SK-N-SH treated with all-trans-retinoic acid at 6 μM for 48 hours (cell line): ENCODE measurements at regions not wholly inside any gene's neighbourhood (a gene's known extent, or its start where the extent isn't known, plus 50 kb on each side); places are given as distances from the start of the nearest gene placed in this dataset.

Experiments used
- ATAC-seq: fragments of 200-7000 bp; cut with Tn5 transposase; 3 replicates; pipeline ENCODE4 v1.9.1; 2020; ENCODE audit warnings: mild to moderate bottlenecking, moderate library complexity
- BACH2 ChIP-seq: fragments of 250-450 bp; sonication (Bioruptor Pico); IDR thresholded peaks from 2 replicates; pipeline ENCODE4 v1.9.0; 2021; ENCODE audit warnings: mild to moderate bottlenecking, borderline replicate concordance
- CSDC2 ChIP-seq: fragments of 250-450 bp; sonication (Bioruptor Pico); IDR thresholded peaks from 2 replicates; pipeline ENCODE4 v1.5.0; 2020; ENCODE audit warnings: mild to moderate bottlenecking, moderate library complexity
- ESRRG ChIP-seq: fragments of 250-450 bp; sonication (Bioruptor Pico); IDR thresholded peaks from 2 replicates; pipeline ENCODE4 v1.6.1; 2021; ENCODE audit warnings: mild to moderate bottlenecking
- GLIS3 ChIP-seq: fragments of 250-450 bp; sonication (Bioruptor Pico); IDR thresholded peaks from 2 replicates; pipeline ENCODE4 v1.5.0; 2020; ENCODE audit warnings: mild to moderate bottlenecking, moderate library complexity
- ISL1 ChIP-seq: fragments of 250-450 bp; sonication (Bioruptor Pico); IDR thresholded peaks from 2 replicates; pipeline ENCODE4 v2.1.2; 2022; ENCODE audit warnings: mild to moderate bottlenecking, moderate library complexity
- OSR1 ChIP-seq: fragments of 250-450 bp; sonication (Bioruptor Pico); IDR thresholded peaks from 2 replicates; pipeline ENCODE4 v1.8.0; 2022; ENCODE audit warnings: moderate library complexity, mild to moderate bottlenecking, inconsistent platforms
- PATZ1 ChIP-seq: fragments of 250-450 bp; sonication (Bioruptor Pico); IDR thresholded peaks from 2 replicates; pipeline ENCODE4 v1.8.0; 2020; ENCODE audit warnings: mild to moderate bottlenecking, moderate library complexity, borderline replicate concordance
- POU6F1 ChIP-seq: fragments of 250-450 bp; sonication (Bioruptor Pico); IDR thresholded peaks from 2 replicates; pipeline ENCODE4 v1.8.0; 2021; ENCODE audit warnings: low read depth, mild to moderate bottlenecking, moderate library complexity, borderline replicate concordance
- PPARA ChIP-seq: fragments of 250-450 bp; sonication (Bioruptor Pico); IDR thresholded peaks from 2 replicates; pipeline ENCODE4 v1.5.0; 2020; ENCODE audit warnings: mild to moderate bottlenecking, borderline replicate concordance
- RARB ChIP-seq: fragments of 250-450 bp; sonication (Bioruptor Pico); IDR thresholded peaks from 2 replicates; pipeline ENCODE4 v1.8.0; 2021; ENCODE audit warnings: mild to moderate bottlenecking, moderate library complexity
- SNAI2 ChIP-seq: fragments of 250-450 bp; sonication (Bioruptor Pico); IDR thresholded peaks from 2 replicates; pipeline ENCODE4 v1.5.0; 2020; ENCODE audit warnings: mild to moderate bottlenecking, moderate library complexity
- TCF4 ChIP-seq: fragments of 250-450 bp; sonication (Bioruptor Pico); IDR thresholded peaks from 2 replicates; pipeline ENCODE4 v1.8.0; 2021; ENCODE audit warnings: mild to moderate bottlenecking, moderate library complexity, borderline replicate concordance
- TOX ChIP-seq: fragments of 250-450 bp; sonication (Bioruptor Pico); IDR thresholded peaks from 2 replicates; pipeline ENCODE4 v1.8.0; 2021; ENCODE audit warnings: mild to moderate bottlenecking, moderate library complexity, borderline replicate concordance
- ZC3H10 ChIP-seq: fragments of 250-450 bp; sonication (Bioruptor Pico); IDR thresholded peaks from 2 replicates; pipeline ENCODE4 v1.5.1; 2021; ENCODE audit warnings: mild to moderate bottlenecking, moderate library complexity
- ZFP30 ChIP-seq: fragments of 450-650 bp; formaldehyde crosslinking; IDR thresholded peaks from 2 replicates; pipeline ENCODE4 v1.5.0; 2022; ENCODE audit warnings: mild to moderate bottlenecking, moderate library complexity
- ZNF70 ChIP-seq: fragments of 450-650 bp; formaldehyde crosslinking; IDR thresholded peaks from 2 replicates; pipeline ENCODE4 v1.5.0; 2020; ENCODE audit warnings: mild to moderate bottlenecking, moderate library complexity
- ZNF8 ChIP-seq: fragments of 450-650 bp; formaldehyde crosslinking; IDR thresholded peaks from 2 replicates; pipeline ENCODE4 v1.5.0; 2020; ENCODE audit warnings: mild to moderate bottlenecking, moderate library complexity
- TF ChIP-seq, protein P1 (sequence below): fragments of 250-450 bp; sonication (Bioruptor Pico); IDR thresholded peaks from 2 replicates; pipeline ENCODE4 v1.5.0; 2020; ENCODE audit warnings: mild to moderate bottlenecking, moderate library complexity

DNA sequence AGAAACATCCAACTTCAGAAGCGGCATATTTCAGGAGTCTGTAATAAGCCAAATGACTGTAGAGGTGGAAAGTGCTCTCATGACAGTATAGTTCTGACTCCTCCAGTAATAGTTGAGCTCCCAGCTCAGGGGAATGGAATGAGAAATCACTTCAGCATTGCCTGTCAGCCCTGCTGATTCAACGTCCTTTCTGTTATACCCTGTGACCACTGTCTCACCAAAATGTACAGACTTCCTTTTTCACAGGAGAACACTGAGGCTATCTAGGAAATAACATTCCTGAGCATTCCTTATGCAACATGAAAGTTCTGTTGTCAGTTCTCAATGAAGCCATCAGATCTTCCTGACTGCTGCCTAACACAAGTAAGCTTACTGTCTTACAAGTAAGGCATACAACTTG lies 284.5 kb upstream of the MME start:
- no peak for TF ChIP-seq ESRRG (CRISPR knock-in tag)
- TF ChIP-seq PPARA (CRISPR knock-in tag): no peak
- TF ChIP-seq ZNF70 (CRISPR knock-in tag): no peak
- TF ChIP-seq RARB: no peak
- no peak for TF ChIP-seq GLIS3 (CRISPR knock-in tag)
- TF ChIP-seq OSR1 (CRISPR knock-in tag): no peak
- no peak for TF ChIP-seq PATZ1 (CRISPR knock-in tag)
- TF ChIP-seq ZFP30 (CRISPR knock-in tag): no peak

DNA sequence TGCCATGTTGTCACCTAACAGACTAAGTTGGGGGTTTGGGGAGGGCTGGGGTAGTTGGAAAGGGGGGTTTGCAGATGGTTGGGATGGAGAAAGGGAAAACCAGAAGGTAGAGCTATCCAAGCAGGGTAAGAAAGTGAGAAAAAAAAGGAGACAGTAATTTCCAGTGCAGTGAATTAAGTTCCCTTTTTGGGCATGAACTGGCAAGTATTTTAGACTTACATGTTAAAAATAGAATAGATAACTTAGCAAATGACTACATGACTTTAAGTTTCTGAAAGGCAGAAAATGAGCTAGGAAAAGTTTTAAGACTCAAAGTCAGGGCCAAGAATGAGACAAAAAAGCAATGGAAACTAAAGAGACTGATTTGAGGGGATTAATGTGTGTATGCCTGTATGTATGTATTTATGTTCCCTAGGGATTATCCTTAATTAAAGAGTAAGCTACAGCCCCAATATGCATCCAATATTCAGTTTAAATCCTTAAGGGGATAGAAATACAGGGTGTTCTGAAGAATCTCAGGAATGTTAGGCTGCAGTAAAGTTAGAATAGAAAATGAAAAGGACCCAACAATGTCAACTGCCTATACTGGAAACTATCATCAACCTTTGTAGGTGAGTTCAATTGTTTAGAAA lies 285.2 kb upstream of the MME start:
- TF ChIP-seq PATZ1 (CRISPR knock-in tag) (no peak), TCF4 (no peak), SNAI2 (CRISPR knock-in tag) (no peak), POU6F1 (CRISPR knock-in tag) (no peak), GLIS3 (CRISPR knock-in tag) (no peak)
- TF ChIP-seq, protein P1, sequence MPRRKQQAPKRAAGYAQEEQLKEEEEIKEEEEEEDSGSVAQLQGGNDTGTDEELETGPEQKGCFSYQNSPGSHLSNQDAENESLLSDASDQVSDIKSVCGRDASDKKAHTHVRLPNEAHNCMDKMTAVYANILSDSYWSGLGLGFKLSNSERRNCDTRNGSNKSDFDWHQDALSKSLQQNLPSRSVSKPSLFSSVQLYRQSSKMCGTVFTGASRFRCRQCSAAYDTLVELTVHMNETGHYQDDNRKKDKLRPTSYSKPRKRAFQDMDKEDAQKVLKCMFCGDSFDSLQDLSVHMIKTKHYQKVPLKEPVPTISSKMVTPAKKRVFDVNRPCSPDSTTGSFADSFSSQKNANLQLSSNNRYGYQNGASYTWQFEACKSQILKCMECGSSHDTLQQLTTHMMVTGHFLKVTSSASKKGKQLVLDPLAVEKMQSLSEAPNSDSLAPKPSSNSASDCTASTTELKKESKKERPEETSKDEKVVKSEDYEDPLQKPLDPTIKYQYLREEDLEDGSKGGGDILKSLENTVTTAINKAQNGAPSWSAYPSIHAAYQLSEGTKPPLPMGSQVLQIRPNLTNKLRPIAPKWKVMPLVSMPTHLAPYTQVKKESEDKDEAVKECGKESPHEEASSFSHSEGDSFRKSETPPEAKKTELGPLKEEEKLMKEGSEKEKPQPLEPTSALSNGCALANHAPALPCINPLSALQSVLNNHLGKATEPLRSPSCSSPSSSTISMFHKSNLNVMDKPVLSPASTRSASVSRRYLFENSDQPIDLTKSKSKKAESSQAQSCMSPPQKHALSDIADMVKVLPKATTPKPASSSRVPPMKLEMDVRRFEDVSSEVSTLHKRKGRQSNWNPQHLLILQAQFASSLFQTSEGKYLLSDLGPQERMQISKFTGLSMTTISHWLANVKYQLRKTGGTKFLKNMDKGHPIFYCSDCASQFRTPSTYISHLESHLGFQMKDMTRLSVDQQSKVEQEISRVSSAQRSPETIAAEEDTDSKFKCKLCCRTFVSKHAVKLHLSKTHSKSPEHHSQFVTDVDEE (CRISPR knock-in tag): no peak
- ATAC-seq: peak; percentile 29; the same call in 2 of the 3 replicates

More for the DNA sequence above, 284.5 kb upstream of the MME start:
- ATAC-seq: peak; percentile 93

DNA sequence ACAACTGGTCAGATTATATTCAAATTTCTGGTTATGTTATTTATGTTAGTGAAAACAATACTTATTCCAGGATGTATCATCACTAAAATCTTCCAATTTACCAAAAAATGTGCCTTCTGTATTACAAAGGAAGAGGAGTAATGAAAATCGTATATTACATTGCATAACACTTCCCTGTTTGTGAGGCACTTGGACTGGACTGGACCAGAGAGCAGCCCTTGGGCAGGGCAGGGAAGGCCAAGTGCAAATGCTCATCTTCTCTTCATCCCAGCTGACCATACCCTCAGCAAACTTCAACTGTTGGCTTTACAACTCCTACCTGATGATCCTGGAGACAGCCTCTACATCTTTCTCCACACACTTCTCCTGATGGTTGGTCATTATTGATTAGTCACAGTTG lies 285.7 kb upstream of the MME start:
- ATAC-seq: no peak
- TF ChIP-seq PPARA (CRISPR knock-in tag): no peak
- TF ChIP-seq ZNF70 (CRISPR knock-in tag): no peak
- no peak for TF ChIP-seq POU6F1 (CRISPR knock-in tag)
- TF ChIP-seq ZFP30 (CRISPR knock-in tag): no peak
- no peak for TF ChIP-seq SNAI2 (CRISPR knock-in tag)
- no peak for TF ChIP-seq TOX (CRISPR knock-in tag)
- TF ChIP-seq ZC3H10: no peak
- TF ChIP-seq OSR1 (CRISPR knock-in tag): no peak
- TF ChIP-seq CSDC2: no peak

GRCh38 chr3:154792828-154793227 lies 287.3 kb upstream of the MME start:
- ATAC-seq: no peak
- TF ChIP-seq CSDC2 (no peak), ZFP30 (CRISPR knock-in tag) (no peak), ZC3H10 (no peak), ISL1 (CRISPR knock-in tag) (no peak), ZNF8 (CRISPR knock-in tag) (no peak), POU6F1 (CRISPR knock-in tag) (no peak), BACH2 (no peak), RARB (no peak), ZNF70 (CRISPR knock-in tag) (no peak)
- TF ChIP-seq, protein P1 (CRISPR knock-in tag): no peak
